HT1080 (cell line): ENCODE measurements at regions not wholly inside any gene's neighbourhood (a gene's known extent, or its start where the extent isn't known, plus 50 kb on each side); places are given as distances from the start of the nearest gene placed in this dataset.
"Not testable (repeated sequence)": the region's sequence is repeated elsewhere in the genome, so short reads cannot be mapped to it uniquely, and the experiment has no call there.

Experiments used
- DNase-seq: peaks from one replicate; pipeline ENCODE4 v3.0.0-alpha.2; 2015; ENCODE audit warnings: low read depth

GRCh38 chr4:112770114-112770513, 133.2 kb downstream of the LARP7 start:
- DNase-seq: no peak

GRCh38 chr4:112775801-112776200, 138.9 kb downstream of the LARP7 start:
- DNase-seq: no peak

- no peak for DNase-seq
These were observed 139.6 kb downstream of the LARP7 start for GRCh38 chr4:112776535-112776934.

DNA sequence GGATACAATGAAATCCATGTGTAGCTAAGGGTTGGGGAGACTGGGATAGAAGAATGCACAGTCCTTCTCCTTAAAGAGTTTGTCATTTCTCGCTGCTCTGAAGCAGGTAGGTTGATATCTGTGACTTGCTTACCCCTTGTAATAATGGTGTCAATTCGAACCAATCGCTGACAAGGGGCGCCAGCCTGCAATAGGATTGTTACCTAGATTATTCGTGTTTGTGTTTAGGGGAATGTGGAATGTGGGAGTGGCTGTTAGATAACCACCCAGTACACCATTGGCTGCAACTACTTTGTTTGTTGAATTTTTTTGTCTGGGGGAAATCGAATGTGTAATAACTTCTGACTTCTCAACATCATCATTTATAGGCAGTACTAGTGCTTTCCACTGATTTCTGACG, 141.6 kb downstream of the LARP7 start:
- DNase-seq: no peak

- DNase-seq: no peak
These were observed 156.1 kb downstream of the LARP7 start for GRCh38 chr4:112793033-112793432.

GRCh38 chr4:112800001-112800400, 163.1 kb downstream of the LARP7 start:
- no peak for DNase-seq

DNA sequence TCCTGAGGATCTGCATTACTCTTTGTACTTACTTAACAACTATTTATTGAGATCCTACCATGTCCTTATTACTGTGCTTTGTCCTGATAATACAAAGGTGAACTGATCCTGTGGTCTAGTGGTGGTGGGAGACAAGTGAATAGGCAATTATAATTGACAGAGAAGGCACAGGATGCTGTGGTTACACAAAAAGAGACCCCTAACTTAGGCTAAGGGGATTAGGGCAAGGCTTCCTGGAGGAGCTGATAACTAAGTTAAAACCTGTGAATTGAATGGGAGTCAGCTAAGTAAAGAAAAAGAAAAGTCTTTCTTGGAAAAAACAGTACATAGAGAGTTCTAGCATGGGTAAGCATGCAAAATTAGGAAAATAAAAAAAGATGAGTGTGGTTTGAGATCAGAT, 164.4 kb downstream of the LARP7 start:
- no peak for DNase-seq

DNA sequence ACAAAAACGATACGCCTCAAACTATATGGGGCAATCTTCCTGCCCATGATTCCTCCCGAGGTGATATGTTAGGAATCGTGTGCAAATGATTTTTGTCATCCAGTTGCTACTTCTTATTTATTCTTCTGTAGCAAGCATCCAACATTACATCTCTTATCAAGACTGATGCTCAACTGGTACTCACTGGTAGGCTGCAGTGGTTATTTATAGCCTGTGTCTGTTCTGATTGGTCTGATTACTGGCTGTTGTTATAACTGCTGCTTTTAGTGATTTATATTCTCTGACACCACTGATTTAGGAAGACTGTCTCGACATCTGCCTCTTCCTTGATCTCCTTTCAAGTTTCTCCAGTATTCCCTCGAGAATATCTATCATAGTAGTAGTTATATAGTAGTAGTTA, 165.8 kb downstream of the LARP7 start:
- DNase-seq: no peak

DNA sequence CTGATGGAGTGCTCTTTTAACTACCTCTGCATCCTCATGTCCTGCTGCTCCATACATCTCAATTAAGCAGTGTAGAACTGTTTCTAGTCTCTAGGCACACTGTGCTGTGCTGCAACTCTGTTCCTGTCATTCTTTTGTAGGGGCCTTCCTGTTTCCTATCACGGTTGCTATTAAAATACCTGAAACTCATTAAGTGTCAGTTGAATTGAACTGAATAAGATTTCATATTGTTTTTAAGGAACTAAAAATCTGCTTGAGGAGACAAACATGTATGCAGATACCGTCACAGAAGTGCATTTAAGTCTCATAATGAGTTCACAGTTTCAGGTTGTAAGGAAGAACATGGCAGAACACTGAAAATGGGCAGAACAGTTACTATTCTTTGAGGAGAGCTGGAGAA, 170.1 kb downstream of the LARP7 start:
- DNase-seq: no peak

GRCh38 chr4:112808001-112808400, 171.1 kb downstream of the LARP7 start:
- peak; percentile 36 for DNase-seq

- peak; percentile 50 for DNase-seq
These were observed 176.8 kb downstream of the LARP7 start for GRCh38 chr4:112813790-112814189.

DNA sequence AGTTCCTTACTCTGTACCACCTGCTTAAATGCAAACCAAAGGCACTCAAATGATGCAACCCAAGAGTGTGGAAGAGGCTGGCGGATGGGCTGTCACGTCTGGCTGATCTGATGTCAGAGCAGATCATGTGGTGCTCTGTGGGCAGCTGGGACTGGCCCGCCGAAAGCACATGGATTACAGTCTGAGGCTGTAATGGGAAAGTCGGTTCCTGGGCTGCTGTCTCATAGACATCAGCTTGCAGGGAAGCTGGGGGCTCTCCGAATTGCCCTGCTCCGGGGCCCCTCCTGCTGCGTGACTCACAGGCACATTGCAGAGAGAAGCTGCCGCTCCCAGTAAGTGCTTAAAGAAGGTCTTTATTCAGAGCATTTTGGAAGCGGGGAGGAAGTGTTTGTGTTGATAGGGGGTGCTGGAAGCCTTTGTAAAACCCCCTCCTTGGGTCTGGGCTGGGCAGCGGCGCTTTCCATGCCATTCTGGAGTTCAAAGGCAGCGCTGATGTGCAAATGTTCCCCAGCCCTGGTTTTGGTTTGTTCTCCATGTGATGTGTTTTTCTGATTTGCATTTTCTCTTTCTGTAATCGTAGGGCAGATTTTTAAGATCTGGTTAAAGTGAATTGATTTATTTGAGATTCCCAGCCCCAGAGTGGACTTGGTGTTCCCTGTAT, 181.1 kb downstream of the LARP7 start:
- peak; percentile 96 for DNase-seq

GRCh38 chr4:112818594-112818965, 181.6 kb downstream of the LARP7 start:
- DNase-seq: no peak

DNA sequence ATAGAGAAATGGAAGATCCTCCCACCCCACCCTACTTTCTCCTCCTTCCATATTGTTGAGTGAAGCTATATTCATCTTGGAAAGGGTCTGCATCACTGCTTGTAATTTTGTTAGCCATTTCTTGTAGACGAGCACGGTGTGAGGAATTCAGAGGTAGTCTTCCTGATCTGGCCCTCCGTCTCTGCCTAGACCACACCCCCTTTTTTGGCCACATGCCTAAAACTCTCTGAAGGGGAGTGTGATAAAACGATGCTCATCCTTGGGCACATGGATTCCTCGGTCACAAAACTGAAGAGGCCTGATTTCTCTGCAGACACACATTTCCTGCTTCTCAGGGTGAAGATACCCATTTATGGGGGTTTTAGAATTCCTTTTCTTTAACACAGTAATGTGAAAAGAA, 182.8 kb downstream of the LARP7 start:
- no peak for DNase-seq

DNA sequence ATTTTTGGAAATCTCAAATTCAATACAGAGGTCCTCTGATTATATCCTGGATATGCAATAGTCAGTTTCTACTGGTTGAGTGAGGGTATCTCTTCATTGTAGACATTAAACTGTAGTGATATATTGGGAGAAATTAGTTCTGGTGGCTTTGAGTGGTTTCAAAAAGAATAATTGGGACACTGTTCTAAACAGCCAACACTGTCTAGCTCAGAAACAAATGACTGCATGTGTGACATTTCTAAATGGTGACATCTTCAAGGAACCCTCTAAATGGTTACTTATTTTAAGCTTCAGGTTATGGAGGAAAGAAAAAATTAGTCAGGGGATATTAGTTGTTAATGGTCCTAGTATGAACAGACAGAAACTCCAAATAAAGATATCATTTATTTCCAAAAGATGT, 186.2 kb downstream of the LARP7 start:
- no peak for DNase-seq

GRCh38 chr4:112823606-112824005, 186.7 kb downstream of the LARP7 start:
- DNase-seq: no peak

DNA sequence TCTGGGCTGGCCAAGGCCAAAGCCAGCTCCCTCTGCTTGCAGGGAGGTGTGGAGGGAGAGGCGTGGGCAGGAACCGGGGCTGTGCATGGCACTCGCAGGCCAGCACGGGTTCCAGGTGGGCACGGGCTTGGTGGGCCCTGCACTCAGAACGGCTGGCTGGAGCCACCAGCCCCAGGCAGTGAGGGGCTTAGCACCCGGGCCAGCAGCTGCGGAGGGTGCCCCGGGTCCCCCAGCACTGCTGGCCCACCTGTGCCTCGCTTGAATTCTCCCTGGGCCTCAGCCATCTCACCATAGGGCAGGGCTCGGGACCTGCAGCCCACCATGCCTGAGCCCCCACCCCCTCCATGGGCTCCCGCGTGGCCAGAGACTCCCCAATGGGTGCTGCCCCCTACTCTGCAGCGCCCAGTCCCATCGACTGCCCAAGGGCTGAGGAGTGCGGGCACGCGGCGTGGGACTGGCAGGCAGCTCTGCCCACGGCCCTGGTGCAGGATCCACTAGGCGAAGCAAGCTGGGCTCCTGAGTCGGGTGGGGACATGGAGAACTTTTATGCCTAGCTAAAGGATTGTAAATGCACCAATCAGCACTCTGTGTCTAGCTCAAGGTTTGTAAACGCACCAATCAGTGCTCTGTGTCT, 193.9 kb downstream of the LARP7 start:
- no peak for DNase-seq

GRCh38 chr4:112832493-112832892, 195.6 kb downstream of the LARP7 start:
- no peak for DNase-seq

- DNase-seq: no peak
These were observed 200.0 kb downstream of the LARP7 start for GRCh38 chr4:112836895-112837294.

- not testable (repeated sequence) for DNase-seq
These were observed 201.1 kb downstream of the LARP7 start for GRCh38 chr4:112838015-112838414.

DNA sequence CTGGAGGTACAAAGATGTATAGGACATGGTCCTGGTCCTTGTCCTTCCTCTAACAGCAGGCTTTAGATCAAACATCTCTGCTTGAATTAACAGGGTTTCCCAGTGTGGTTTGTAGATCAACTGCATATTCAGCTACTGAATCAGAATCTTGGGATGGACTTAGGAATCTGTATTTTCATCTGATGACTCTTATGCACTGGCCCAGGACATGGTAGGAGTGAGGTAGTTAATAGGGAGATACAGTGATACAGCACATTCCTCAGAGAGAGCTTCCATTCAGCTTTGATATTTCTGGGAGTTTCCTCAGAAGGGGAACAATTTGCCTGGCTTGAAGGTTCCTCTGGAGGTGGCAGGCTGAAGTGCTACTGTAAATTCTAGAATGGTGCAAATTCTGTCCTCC, 203.1 kb downstream of the LARP7 start:
- DNase-seq: peak; percentile 22

GRCh38 chr4:112840619-112841018, 203.7 kb downstream of the LARP7 start:
- no peak for DNase-seq

- DNase-seq: no peak
These were observed 205.6 kb downstream of the LARP7 start for GRCh38 chr4:112842513-112842912.

DNA sequence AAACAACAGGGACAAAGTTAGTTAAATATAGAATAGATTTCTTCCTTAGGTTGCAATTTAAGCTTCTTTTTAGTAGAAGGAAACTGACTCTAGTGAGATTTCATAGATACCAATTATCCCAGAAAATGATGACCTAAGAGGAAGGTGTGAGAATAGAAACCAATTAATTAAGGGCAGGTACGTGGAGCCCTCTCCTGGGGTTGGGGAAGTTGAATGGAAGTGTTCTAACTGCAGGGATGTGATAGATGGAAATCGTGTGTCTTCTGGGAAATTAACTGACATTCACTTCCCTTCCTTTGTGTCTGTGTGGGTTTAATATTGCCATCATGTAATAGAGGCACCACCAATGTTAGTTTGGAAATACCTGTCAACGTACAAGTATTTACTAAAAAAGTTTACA, 204.1 kb upstream of the ANK2 start:
- DNase-seq: no peak
